Mucosa of rectum (tissue), 2 donors: ENCODE measurements at regions not wholly inside any gene's neighbourhood (a gene's known extent, or its start where the extent isn't known, plus 50 kb on each side); places are given as distances from the start of the nearest gene placed in this dataset.
A peak's percentile ranks its signal among the peaks of the same experiment; 100 is the strongest.
"Not testable (repeated sequence)": the region's sequence is repeated elsewhere in the genome, so short reads cannot be mapped to it uniquely, and the experiment has no call there.

ENCODE experiments used
- H3K27ac ChIP-seq, 2 donors: one replicate each; pipeline ENCODE4 v1.7.0; 2013; ENCODE audit warnings: inconsistent platforms in 2 of 2, low read depth in 2 of 2, low read length in 2 of 2
- H3K27me3 ChIP-seq, 2 donors: one replicate each; pipeline ENCODE4 v1.7.0; 2013; ENCODE audit warnings: low read length in 2 of 2; ENCODE audit not compliant: control insufficient read depth in 2 of 2, insufficient read depth in 2 of 2
- H3K36me3 ChIP-seq, 2 donors: one replicate each; pipeline ENCODE4 v1.7.0; 2013; ENCODE audit warnings: low read length in 2 of 2; ENCODE audit not compliant: control insufficient read depth in 2 of 2, insufficient read depth in 2 of 2
- H3K4me1 ChIP-seq, 2 donors: one replicate each; pipeline ENCODE4 v1.7.0; 2013; ENCODE audit warnings: low read length in 2 of 2, mild to moderate bottlenecking in 1 of 2; ENCODE audit not compliant: control insufficient read depth in 2 of 2, insufficient read depth in 2 of 2
- H3K4me3 ChIP-seq, 2 donors: one replicate each; pipeline ENCODE4 v1.7.0; 2013; ENCODE audit warnings: low read length in 2 of 2
- H3K9ac ChIP-seq, 2 donors: one replicate each; pipeline ENCODE4 v1.7.0; 2013; ENCODE audit warnings: low read length in 2 of 2, low read depth in 1 of 2, mild to moderate bottlenecking in 1 of 2
- H3K9me3 ChIP-seq, 2 donors: one replicate each; pipeline ENCODE4 v1.7.0; 2013; ENCODE audit warnings: low read length in 2 of 2; ENCODE audit not compliant: control insufficient read depth in 2 of 2
- donor health status: healthy.
- donor health status: Normal muscosa, but diverticular disease.

- Histone ChIP-seq H3K36me3 (no peaks in the 10 kb centered on the region), H3K27me3 (no peaks in the 10 kb centered on the region), H3K9me3 (no peaks in the 10 kb centered on the region), H3K9ac (no peak overlapping the region), H3K4me3 (no peak overlapping the region), H3K4me1 (no peaks in the 10 kb centered on the region), H3K27ac (no peak overlapping the region)
Measured at GRCh38 chrX:129006491-129006890, 516.8 kb downstream of the SMARCA1 start.

GRCh38 chrX:129000797-129001196 lies 522.5 kb downstream of the SMARCA1 start:
- H3K27me3 ChIP-seq: no peaks in the 10 kb centered on the region
- no peak overlapping the region for H3K27ac ChIP-seq
- no peaks in the 10 kb centered on the region for H3K4me1 ChIP-seq
- H3K9ac ChIP-seq: no peak overlapping the region
- no peak overlapping the region for H3K4me3 ChIP-seq
- H3K9me3 ChIP-seq: no peaks in the 10 kb centered on the region
- no peaks in the 10 kb centered on the region for H3K36me3 ChIP-seq

GRCh38 chrX:129000018-129000417 lies 523.3 kb downstream of the SMARCA1 start:
- H3K27ac ChIP-seq: no peak overlapping the region
- no peaks in the 10 kb centered on the region for H3K36me3 ChIP-seq
- no peak overlapping the region for H3K9ac ChIP-seq
- no peaks in the 10 kb centered on the region for H3K4me1 ChIP-seq
- H3K27me3 ChIP-seq: no peaks in the 10 kb centered on the region
- H3K9me3 ChIP-seq: no peaks in the 10 kb centered on the region
- no peak overlapping the region for H3K4me3 ChIP-seq

- Histone ChIP-seq H3K27ac (no peak overlapping the region), H3K4me3 (no peak overlapping the region), H3K9me3 (no peaks in the 10 kb centered on the region), H3K36me3 (no peaks in the 10 kb centered on the region), H3K9ac (no peak overlapping the region), H3K27me3 (no peaks in the 10 kb centered on the region), H3K4me1 (no peaks in the 10 kb centered on the region)
Measured at GRCh38 chrX:128992107-128992971, 531.0 kb downstream of the SMARCA1 start.

GRCh38 chrX:128975745-128976144 lies 547.5 kb downstream of the SMARCA1 start:
- Histone ChIP-seq H3K27me3 (no peaks in the 10 kb centered on the region), H3K4me3 (no peak overlapping the region), H3K9me3 (no peaks in the 10 kb centered on the region), H3K9ac (no peak overlapping the region), H3K4me1 (no peaks in the 10 kb centered on the region), H3K27ac (no peak overlapping the region), H3K36me3 (no peaks in the 10 kb centered on the region)

GRCh38 chrX:128973033-128973432 lies 550.3 kb downstream of the SMARCA1 start:
- no peak overlapping the region for H3K9ac ChIP-seq
- no peak overlapping the region for H3K27ac ChIP-seq
- no peaks in the 10 kb centered on the region for H3K4me1 ChIP-seq
- H3K27me3 ChIP-seq: no peaks in the 10 kb centered on the region
- H3K9me3 ChIP-seq: no peaks in the 10 kb centered on the region
- no peak overlapping the region for H3K4me3 ChIP-seq
- H3K36me3 ChIP-seq: no peaks in the 10 kb centered on the region

- Histone ChIP-seq H3K36me3 (no peaks in the 10 kb centered on the region), H3K9me3 (no peaks in the 10 kb centered on the region), H3K4me1 (no peaks in the 10 kb centered on the region), H3K27ac (no peak overlapping the region), H3K4me3 (no peak overlapping the region), H3K9ac (no peak overlapping the region), H3K27me3 (no peaks in the 10 kb centered on the region)
Measured at GRCh38 chrX:128961290-128961689, 562.0 kb downstream of the SMARCA1 start.

- not testable (repeated sequence) for H3K36me3 ChIP-seq, H3K4me3 ChIP-seq, H3K4me1 ChIP-seq, H3K9me3 ChIP-seq, H3K27me3 ChIP-seq, H3K27ac ChIP-seq, H3K9ac ChIP-seq
Measured at GRCh38 chrX:128954697-128955096, 568.6 kb downstream of the SMARCA1 start.

GRCh38 chrX:128931071-128931470 lies 592.2 kb downstream of the SMARCA1 start:
- Histone ChIP-seq H3K9ac (no peak overlapping the region), H3K4me3 (no peak overlapping the region), H3K36me3 (no peaks in the 10 kb centered on the region), H3K4me1 (peaks cover 0 to 12% of the 10 kb centered on the region in 2 donors), H3K9me3 (no peaks in the 10 kb centered on the region), H3K27me3 (no peaks in the 10 kb centered on the region), H3K27ac (peak overlapping the region in 1 of 2 donors; percentile 29)

GRCh38 chrX:128929271-128930057 lies 593.8 kb downstream of the SMARCA1 start:
- no peaks in the 10 kb centered on the region for H3K9me3 ChIP-seq
- no peak overlapping the region for H3K9ac ChIP-seq
- H3K27me3 ChIP-seq: no peaks in the 10 kb centered on the region
- H3K27ac ChIP-seq: no peak overlapping the region
- H3K4me1 ChIP-seq: peaks cover 0 to 12% of the 10 kb centered on the region in 2 donors
- H3K4me3 ChIP-seq: no peak overlapping the region
- H3K36me3 ChIP-seq: no peaks in the 10 kb centered on the region
